K562 (cell line): ENCODE measurements at regions not wholly inside any gene's neighbourhood (a gene's known extent, or its start where the extent isn't known, plus 50 kb on each side); places are given as distances from the start of the nearest gene placed in this dataset.

Source experiments
- ATAC-seq: fragments of 200-7000 bp; cut with Tn5 transposase; 3 replicates; pipeline ENCODE4 v1.9.1; 2020; ENCODE audit warnings: moderate library complexity
- BruUV-seq: library from RNA; stranded (reverse); fragments of 400-500 nt; replicated peaks from 2 replicates; lab custom pipeline; 2021; lab: Mats Ljungman, UMichigan
- CTCF ChIA-PET: fragments of 300-600 bp; formaldehyde crosslinking; extraction: SDS; loops from one replicate; lab custom pipeline; 2021; ENCODE audit warnings: low intra/inter-chr PET ratio; lab: Yijun Ruan, JAX
- POLR2A ChIA-PET: fragments of 300-600, 350-650 bp; sonication (Branson Sonifier 250); formaldehyde crosslinking; extraction: SDS; loops from one replicate; lab custom pipeline; 2021; ENCODE audit warnings: antibody characterized with exemption, inconsistent platforms; lab: Yijun Ruan, JAX
- DNase-seq, 4 experiments: peaks; one replicate each; pipeline versions ENCODE4 v3.0.0 to v3.0.0-alpha.2; 2011 to 2018; ENCODE audit warnings: low spot score in 3 of 4, mixed read lengths in 3 of 4; ENCODE audit errors: extremely low read depth in 1 of 4
- FAIRE-seq: peaks from 2 replicates; lab custom pipeline; 2011; peaks lifted over from hg19 to GRCh38; lab: Jason Lieb, UNC
- H2AFZ ChIP-seq: 2 replicates; pipeline ENCODE4 v1.6.0; 2011; ENCODE audit warnings: low read depth, low read length, control low read depth, inconsistent platforms
- H3K27ac ChIP-seq: fragments of 200-600 bp; 3 replicates; pipeline ENCODE4 v1.8.0; 2011; ENCODE audit warnings: low read depth, mild to moderate bottlenecking, control low read depth, inconsistent platforms, low read length, moderate library complexity, mixed read lengths; ENCODE audit errors: extremely low read depth
- H3K27me3 ChIP-seq, 2 experiments: fragments of 300-600 bp in 1 of 2; 2 replicates in 1 of 2; 3 replicates in 1 of 2; pipeline versions ENCODE4 v1.6.0 to v1.8.0; 2011; ENCODE audit warnings: inconsistent platforms in 2 of 2, low read length in 2 of 2, mild to moderate bottlenecking in 1 of 2, mixed read lengths in 1 of 2, moderate library complexity in 1 of 2; ENCODE audit not compliant: control insufficient read depth in 2 of 2, insufficient read depth in 2 of 2
- H3K36me3 ChIP-seq: fragments of 300-600 bp; 3 replicates; pipeline ENCODE4 v1.8.0; 2011; ENCODE audit warnings: mild to moderate bottlenecking, low read length, inconsistent platforms; ENCODE audit not compliant: control insufficient read depth, insufficient read depth
- H3K4me1 ChIP-seq, 2 experiments: fragments of 200-600 bp in 1 of 2; replicated peaks in 1 of 2; 2 replicates in 1 of 2; 3 replicates in 1 of 2; pipeline versions ENCODE4 v1.5.1 to v1.8.0; 2011; ENCODE audit warnings: inconsistent platforms in 2 of 2, low read length in 2 of 2, mild to moderate bottlenecking in 1 of 2, mixed read lengths in 1 of 2, moderate library complexity in 1 of 2; ENCODE audit not compliant: control insufficient read depth in 2 of 2, insufficient read depth in 2 of 2
- H3K4me2 ChIP-seq: 2 replicates; pipeline ENCODE4 v1.6.1; 2011; ENCODE audit warnings: low read length, control low read depth, inconsistent platforms, mixed read lengths; ENCODE audit not compliant: insufficient read depth
- H3K4me3 ChIP-seq: fragments of 200-600 bp; sonication (generic), shearing (Covaris generic); 2 replicates; pipeline ENCODE4 v1.5.1; 2016; ENCODE audit warnings: control low read depth, inconsistent platforms
- H3K79me2 ChIP-seq: fragments of 200-600 bp; 3 replicates; pipeline ENCODE4 v1.8.0; 2011; ENCODE audit warnings: low read length, inconsistent platforms; ENCODE audit not compliant: control insufficient read depth, insufficient read depth
- H3K9ac ChIP-seq, 2 experiments: 2 replicates each; pipeline versions ENCODE4 v1.6.0 to v1.6.1; 2011; ENCODE audit warnings: low read depth in 2 of 2, low read length in 2 of 2, control low read depth in 1 of 2, inconsistent platforms in 1 of 2, mild to moderate bottlenecking in 1 of 2, mixed read lengths in 1 of 2; ENCODE audit not compliant: insufficient read depth in 1 of 2
- H3K9me1 ChIP-seq: one replicate; pipeline ENCODE4 v1.6.0; 2011; ENCODE audit warnings: inconsistent platforms, mild to moderate bottlenecking, low read length, moderate library complexity; ENCODE audit not compliant: control insufficient read depth, insufficient read depth
- H3K9me3 ChIP-seq: replicated peaks from 2 replicates; pipeline ENCODE4 v1.5.1; 2011; ENCODE audit warnings: low read depth, low read length, inconsistent platforms; ENCODE audit not compliant: control insufficient read depth, insufficient read depth
- H4K20me1 ChIP-seq: replicated peaks from 2 replicates; pipeline ENCODE4 v1.6.1; 2011; ENCODE audit warnings: low read length, inconsistent platforms, mixed read lengths; ENCODE audit not compliant: control insufficient read depth, insufficient read depth
- EWSR1 ChIP-seq: fragments of 450-650 bp; IDR thresholded peaks from 2 replicates; pipeline ENCODE4 v1.6.1; 2018; ENCODE audit warnings: borderline replicate concordance, mild to moderate bottlenecking, low read depth, moderate library complexity; ENCODE audit not compliant: partially characterized antibody
- FOXJ2 ChIP-seq: fragments of 200-800 bp; sonication (Bioruptor generic); IDR thresholded peaks from 2 replicates; pipeline ENCODE4 v1.6.1; 2016; ENCODE audit warnings: missing genetic modification characterization, missing compliant biosample characterization
- FOXK1 ChIP-seq: sonication (generic); formaldehyde crosslinking; IDR thresholded peaks from 2 replicates; pipeline ENCODE4 v1.8.0; 2022; ENCODE audit warnings: missing genetic modification reagents, mild to moderate bottlenecking, borderline replicate concordance
- HIVEP1 ChIP-seq: fragments of 250-450 bp; sonication (Bioruptor Pico); IDR thresholded peaks from 2 replicates; pipeline ENCODE4 v1.4.0; 2020; ENCODE audit warnings: mild to moderate bottlenecking
- HMBOX1 ChIP-seq: sonication (generic); IDR thresholded peaks from 2 replicates; pipeline ENCODE4 v1.6.1; 2016
- MTA2 ChIP-seq: fragments of 450-650 bp; IDR thresholded peaks from 2 replicates; pipeline ENCODE4 v1.6.1; 2016; ENCODE audit warnings: low read depth
- MYNN ChIP-seq, 2 experiments: sonication (generic); formaldehyde crosslinking in 1 of 2; IDR thresholded peaks; 2 replicates each; pipeline versions ENCODE4 v1.5.0 to v1.6.1; 2016 to 2020; ENCODE audit warnings: antibody characterized with exemption in 1 of 2, missing genetic modification reagents in 1 of 2
- NBN ChIP-seq: fragments of 450-650 bp; IDR thresholded peaks from 2 replicates; pipeline ENCODE4 v1.6.1; 2016; ENCODE audit warnings: low read depth, mild to moderate bottlenecking
- SMAD1 ChIP-seq: fragments of 150-350 bp; IDR thresholded peaks from 2 replicates; pipeline ENCODE4 v1.6.1; 2014; ENCODE audit warnings: low read length, low read depth; ENCODE audit not compliant: partially characterized antibody
- ZNF24 ChIP-seq: fragments of 450-650 bp; IDR thresholded peaks from 2 replicates; pipeline ENCODE4 v1.6.1; 2016
- ZZZ3 ChIP-seq: fragments of 450-650 bp; IDR thresholded peaks from 2 replicates; pipeline ENCODE4 v1.6.1; 2016; ENCODE audit warnings: antibody characterized with exemption, mild to moderate bottlenecking, moderate library complexity
- WGBS: fragments of 100-300 bp; shearing (Covaris generic); methylation state at CpG from one replicate; pipeline ENCODE4 v1.1.6; 2016; ENCODE audit warnings: low coverage, mixed read lengths; ENCODE audit not compliant: insufficient coverage; ENCODE audit errors: missing lambda C conversion rate; 5-methylcytosine and 5-hydroxymethylcytosine counted together
- in situ Hi-C: fragments of 300-500 bp; cut with MboI; formaldehyde crosslinking; loops from 4 replicates; pipeline ENCODE4 v1.15.0; 2018; ENCODE audit warnings: inconsistent platforms, mixed read lengths
- intact Hi-C: fragments of 100-400 bp; cut with micrococcal nuclease; formaldehyde crosslinking; loops from 2 replicates; pipeline ENCODE4 v1.14.2; 2022

GRCh38 chr2:200090683-200091082 is 135.3 kb downstream of the MAIP1 start:
- Histone ChIP-seq H3K9me1 (no peaks in the 10 kb centered on the region), H3K4me1 (peaks cover 0 to 2% of the 10 kb centered on the region in 2 experiments; a peak in 2 of 5 replicates), H3K27me3 (no peaks in the 10 kb centered on the region), H2AFZ (no peak overlapping the region), H3K27ac (no peak overlapping the region), H3K36me3 (no peaks in the 10 kb centered on the region), H3K9ac (no peak overlapping the region), H3K79me2 (no peaks in the 10 kb centered on the region), H3K9me3 (no peaks in the 10 kb centered on the region), H3K4me3 (no peak overlapping the region), H3K4me2 (no peak overlapping the region), H4K20me1 (no peaks in the 10 kb centered on the region)
- ChIA-PET CTCF (no interaction called here), POLR2A (no interaction called here)
- DNase-seq (no peak), FAIRE-seq (no peak), ATAC-seq (no peak)
- in situ Hi-C loops (no loop called here), intact Hi-C loops (no loop called here)
- 62% methylated on average over 6 of the region's 6 CpGs for WGBS
- no TSS peak for BruUV-seq
- no peak for TF ChIP-seq MYNN (IDR thresholded peaks at IDR 0.05)
- no peak for TF ChIP-seq MYNN (CRISPR knock-in tag; IDR thresholded peaks at IDR 0.05)
- TF ChIP-seq MTA2 = no peak
- TF ChIP-seq SMAD1 = no peak
- TF ChIP-seq ZNF24 = no peak
- no peak for TF ChIP-seq NBN
- TF ChIP-seq HMBOX1 = no peak
- no peak for TF ChIP-seq HIVEP1 (CRISPR knock-in tag)
- TF ChIP-seq EWSR1 = no peak
- no peak for TF ChIP-seq ZZZ3
- no peak for TF ChIP-seq FOXJ2
- no peak for TF ChIP-seq FOXK1 (CRISPR knock-in tag)
